ENCODE measurements at regions not wholly inside any gene's neighbourhood (a gene's known extent, or its start where the extent isn't known, plus 50 kb on each side); places are given as distances from the start of the nearest gene placed in this dataset.

DNA sequence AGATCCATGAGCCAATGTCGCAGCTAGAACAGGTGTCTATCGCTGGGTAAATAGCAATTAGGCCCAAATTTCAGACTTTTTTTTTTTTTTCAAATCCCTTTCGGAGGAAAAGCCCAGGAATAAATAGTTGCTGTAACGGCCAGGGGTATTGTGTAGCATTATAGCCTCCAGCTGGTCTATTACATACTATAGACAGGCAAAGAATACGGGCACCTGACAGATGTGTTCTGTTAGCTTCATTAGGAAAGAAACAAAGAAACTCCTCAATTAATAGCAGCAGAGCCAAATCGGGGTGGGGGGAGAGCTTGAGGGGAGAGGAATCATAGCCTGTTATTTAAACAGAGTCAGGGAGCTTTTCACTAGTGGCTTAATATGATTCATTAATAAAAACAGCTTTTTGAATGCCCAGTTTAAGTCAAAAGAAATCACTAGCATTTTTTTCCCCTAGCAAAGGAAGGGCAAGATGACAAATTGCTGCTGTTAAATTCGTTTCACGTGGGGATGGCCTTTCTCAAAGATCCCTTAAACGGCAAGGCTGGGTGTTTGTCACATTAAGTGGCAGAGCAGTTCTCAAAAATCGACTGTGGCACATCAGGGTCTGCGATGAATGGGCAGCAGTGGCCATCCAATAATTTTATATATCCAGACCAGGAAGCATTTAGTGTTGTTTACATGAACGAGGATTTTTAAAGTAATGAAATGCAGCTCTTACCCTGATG lies 139.4 kb downstream of the ID4 start:
- intact Hi-C loops (cut with micrococcal nuclease) (no loop called here), dilution Hi-C loops (cut with MboI; ENCODE audit: extremely low pct_ligation_motif_present, low sequenced_read_pairs) (no loop called here)
- TF ChIP-seq, protein P1, sequence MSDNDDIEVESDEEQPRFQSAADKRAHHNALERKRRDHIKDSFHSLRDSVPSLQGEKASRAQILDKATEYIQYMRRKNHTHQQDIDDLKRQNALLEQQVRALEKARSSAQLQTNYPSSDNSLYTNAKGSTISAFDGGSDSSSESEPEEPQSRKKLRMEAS (IDR thresholded peaks at IDR 0.05; ENCODE audit: insufficient read depth, insufficient read length) = no peak
- H3K4me3 ChIP-seq (replicated peaks in 1 of 3; ENCODE audit: insufficient read depth in 1 of 3, low read depth in 1 of 3, low read length in 3 of 3) = no peak overlapping the region
- no peak for FAIRE-seq
- ChIA-PET POLR2A (no interaction called here), CTCF (interaction anchor here (0.5 kb wide), 1 partner anchor 16 kb away, joined by 3 read pairs; no protein-coding TSS in a partner anchor)
- no peak overlapping the region for H3K27ac ChIP-seq (ENCODE audit: insufficient read depth, low read depth, low read length)
- no peaks in the 10 kb centered on the region for H3K27me3 ChIP-seq (ENCODE audit: control insufficient read depth in 2 of 2, insufficient read depth in 2 of 2, low read length in 2 of 2)
- H3K4me1 ChIP-seq (ENCODE audit: control insufficient read depth, extremely low read depth, insufficient read depth, low read length) = no peaks in the 10 kb centered on the region
- H3K9ac ChIP-seq (replicated peaks; ENCODE audit: extremely low read depth, insufficient read depth, low read length) = no peak overlapping the region
- H3K79me2 ChIP-seq (ENCODE audit: control insufficient read depth, insufficient read depth, low read length) = no peaks in the 10 kb centered on the region
- no peak for DNase-seq (ENCODE audit: low read depth, low spot score)
- BruUV-seq (replicated peaks) = no TSS peak
- no peaks in the 10 kb centered on the region for H4K20me1 ChIP-seq (replicated peaks; ENCODE audit: control insufficient read depth, extremely low read depth, insufficient read depth, low read length)
- H2AFZ ChIP-seq (ENCODE audit: low read depth, low read length) = no peak overlapping the region
- H3K9me1 ChIP-seq (replicated peaks; ENCODE audit: control insufficient read depth, extremely low read depth, insufficient read depth, low read length) = no peaks in the 10 kb centered on the region
- no peak overlapping the region for H3K4me2 ChIP-seq (ENCODE audit: insufficient read depth, low read length)
- H3K36me3 ChIP-seq (ENCODE audit: control insufficient read depth in 2 of 2, extremely low read depth in 1 of 2, insufficient read depth in 2 of 2, low read length in 2 of 2) = no peaks in the 10 kb centered on the region
- H3K9me3 ChIP-seq (replicated peaks; ENCODE audit: control insufficient read depth, insufficient read depth, low read length) = peaks cover 2% of the 10 kb centered on the region

- no peaks in the 10 kb centered on the region for H4K20me1 ChIP-seq (replicated peaks; ENCODE audit: control insufficient read depth, extremely low read depth, insufficient read depth, low read length)
- no peaks in the 10 kb centered on the region for H3K9me1 ChIP-seq (replicated peaks; ENCODE audit: control insufficient read depth, extremely low read depth, insufficient read depth, low read length)
- intact Hi-C loops (cut with micrococcal nuclease) (no loop called here), dilution Hi-C loops (cut with MboI; ENCODE audit: extremely low pct_ligation_motif_present, low sequenced_read_pairs) (no loop called here)
- no TSS peak for BruUV-seq (replicated peaks)
- no peaks in the 10 kb centered on the region for H3K27me3 ChIP-seq (ENCODE audit: control insufficient read depth in 2 of 2, insufficient read depth in 2 of 2, low read length in 2 of 2)
- H3K27ac ChIP-seq (ENCODE audit: insufficient read depth, low read depth, low read length) = no peak overlapping the region
- H3K4me3 ChIP-seq (replicated peaks in 1 of 3; ENCODE audit: insufficient read depth in 1 of 3, low read depth in 1 of 3, low read length in 3 of 3) = no peak overlapping the region
- no peaks in the 10 kb centered on the region for H3K4me1 ChIP-seq (ENCODE audit: control insufficient read depth, extremely low read depth, insufficient read depth, low read length)
- H3K79me2 ChIP-seq (ENCODE audit: control insufficient read depth, insufficient read depth, low read length) = no peaks in the 10 kb centered on the region
- no peak overlapping the region for H2AFZ ChIP-seq (ENCODE audit: low read depth, low read length)
- FAIRE-seq (no peak), DNase-seq (ENCODE audit: low read depth, low spot score) (no peak)
- no peak overlapping the region for H3K9ac ChIP-seq (replicated peaks; ENCODE audit: extremely low read depth, insufficient read depth, low read length)
- ChIA-PET CTCF (no interaction called here), POLR2A (no interaction called here)
- no peak for TF ChIP-seq FOS (IDR thresholded peaks at IDR 0.05; ENCODE audit: borderline replicate concordance, insufficient read depth, low read length)
- TF ChIP-seq GATA2 (IDR thresholded peaks at IDR 0.05; ENCODE audit: insufficient read depth, insufficient read length, low read depth, low read length) = no peak
- no peak for TF ChIP-seq MYC (IDR thresholded peaks at IDR 0.05; ENCODE audit: low read depth, low read length)
- TF ChIP-seq CTCF (IDR thresholded peaks at IDR 0.05; ENCODE audit: extremely low read depth in 1 of 2, insufficient read depth in 1 of 2, low read depth in 1 of 2, low read length in 2 of 2) = no peak
- TF ChIP-seq, protein P1 (IDR thresholded peaks at IDR 0.05; ENCODE audit: insufficient read depth, insufficient read length) = no peak
- TF ChIP-seq POLR2A (IDR thresholded peaks at IDR 0.05; ENCODE audit: low read depth, low read length) = no peak
- TF ChIP-seq EZH2 (IDR thresholded peaks at IDR 0.05; ENCODE audit: borderline replicate concordance, low read depth, low read length, severe bottlenecking) = no peak
- no peak for TF ChIP-seq POLR2AphosphoS5 (IDR thresholded peaks at IDR 0.05; ENCODE audit: insufficient read depth, low read depth, low read length)
- TF ChIP-seq JUN (IDR thresholded peaks at IDR 0.05; ENCODE audit: borderline replicate concordance, insufficient read depth, insufficient read length, low read depth) = no peak
- H3K4me2 ChIP-seq (ENCODE audit: insufficient read depth, low read length) = no peak overlapping the region
- H3K36me3 ChIP-seq (ENCODE audit: control insufficient read depth in 2 of 2, extremely low read depth in 1 of 2, insufficient read depth in 2 of 2, low read length in 2 of 2) = no peaks in the 10 kb centered on the region
- H3K9me3 ChIP-seq (replicated peaks; ENCODE audit: control insufficient read depth, insufficient read depth, low read length) = peaks cover 2% of the 10 kb centered on the region
Observed at GRCh38 chr6:19979059-19979458, 141.9 kb downstream of the ID4 start.
